Ishikawa (cell line): ENCODE measurements at regions not wholly inside any gene's neighbourhood (a gene's known extent, or its start where the extent isn't known, plus 50 kb on each side); places are given as distances from the start of the nearest gene placed in this dataset.

ENCODE experiments used
- CEBPB ChIP-seq: IDR thresholded peaks from 2 replicates; pipeline ENCODE4 v1.6.1; 2012
- CREB1 ChIP-seq: IDR thresholded peaks from 2 replicates; pipeline ENCODE4 v1.6.1; 2012; ENCODE audit warnings: low read depth
- EGR1 ChIP-seq: IDR thresholded peaks from 2 replicates; pipeline ENCODE4 v1.6.1; 2012
- EP300 ChIP-seq: IDR thresholded peaks from 2 replicates; pipeline ENCODE4 v1.6.1; 2012; ENCODE audit warnings: borderline replicate concordance
- FOXM1 ChIP-seq: IDR thresholded peaks from 2 replicates; pipeline ENCODE4 v1.6.1; 2012; ENCODE audit warnings: low read depth, borderline replicate concordance
- MAX ChIP-seq: IDR thresholded peaks from 2 replicates; pipeline ENCODE4 v1.6.1; 2012
- NFIC ChIP-seq: IDR thresholded peaks from 2 replicates; pipeline ENCODE4 v1.6.1; 2012
- RAD21 ChIP-seq: IDR thresholded peaks from 2 replicates; pipeline ENCODE4 v1.6.1; 2012; ENCODE audit warnings: low read depth
- TAF1 ChIP-seq: IDR thresholded peaks from 2 replicates; pipeline ENCODE4 v1.6.1; 2012; ENCODE audit warnings: low read depth, mild to moderate bottlenecking
- TCF12 ChIP-seq: IDR thresholded peaks from 2 replicates; pipeline ENCODE4 v1.6.1; 2012; ENCODE audit warnings: low read depth
- TEAD4 ChIP-seq: IDR thresholded peaks from 2 replicates; pipeline ENCODE4 v1.6.1; 2012
- USF1 ChIP-seq: IDR thresholded peaks from 2 replicates; pipeline ENCODE4 v1.6.1; 2012
- YY1 ChIP-seq: IDR thresholded peaks from 2 replicates; pipeline ENCODE4 v1.6.1; 2012; ENCODE audit warnings: low read depth
- ZBTB7A ChIP-seq: IDR thresholded peaks from 2 replicates; pipeline ENCODE4 v1.6.1; 2012; ENCODE audit warnings: low read depth
- TF ChIP-seq, protein P1 (sequence below): IDR thresholded peaks from 2 replicates; pipeline ENCODE4 v1.6.1; 2012; ENCODE audit warnings: low read depth, mild to moderate bottlenecking

DNA sequence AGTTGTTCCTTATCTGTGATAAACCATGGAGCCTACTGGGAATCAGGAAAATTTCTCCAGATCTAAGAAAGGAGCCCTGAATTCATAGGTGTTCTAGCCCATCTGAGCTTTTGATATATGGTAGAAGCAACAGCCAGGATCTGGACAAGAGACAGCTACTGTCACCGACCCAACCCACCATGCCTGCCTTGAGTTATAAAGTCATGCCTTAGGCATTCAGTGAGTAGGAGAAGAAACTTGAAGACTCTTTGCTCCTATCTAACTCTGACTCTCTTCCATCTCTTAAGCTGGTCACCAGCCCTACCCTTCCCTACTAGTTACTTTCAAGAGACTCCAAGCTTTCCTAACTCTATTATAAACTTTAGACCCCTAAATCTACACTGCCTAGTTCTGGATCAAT, 83.9 kb upstream of the FAM9B start:
- TF ChIP-seq CEBPB (no peak), RAD21 (no peak), USF1 (no peak), TCF12 (no peak), TEAD4 (no peak), TAF1 (no peak), EP300 (no peak), EGR1 (no peak), NFIC (no peak), FOXM1 (no peak), YY1 (no peak), MAX (no peak), ZBTB7A (no peak), CREB1 (no peak)
- TF ChIP-seq, protein P1, sequence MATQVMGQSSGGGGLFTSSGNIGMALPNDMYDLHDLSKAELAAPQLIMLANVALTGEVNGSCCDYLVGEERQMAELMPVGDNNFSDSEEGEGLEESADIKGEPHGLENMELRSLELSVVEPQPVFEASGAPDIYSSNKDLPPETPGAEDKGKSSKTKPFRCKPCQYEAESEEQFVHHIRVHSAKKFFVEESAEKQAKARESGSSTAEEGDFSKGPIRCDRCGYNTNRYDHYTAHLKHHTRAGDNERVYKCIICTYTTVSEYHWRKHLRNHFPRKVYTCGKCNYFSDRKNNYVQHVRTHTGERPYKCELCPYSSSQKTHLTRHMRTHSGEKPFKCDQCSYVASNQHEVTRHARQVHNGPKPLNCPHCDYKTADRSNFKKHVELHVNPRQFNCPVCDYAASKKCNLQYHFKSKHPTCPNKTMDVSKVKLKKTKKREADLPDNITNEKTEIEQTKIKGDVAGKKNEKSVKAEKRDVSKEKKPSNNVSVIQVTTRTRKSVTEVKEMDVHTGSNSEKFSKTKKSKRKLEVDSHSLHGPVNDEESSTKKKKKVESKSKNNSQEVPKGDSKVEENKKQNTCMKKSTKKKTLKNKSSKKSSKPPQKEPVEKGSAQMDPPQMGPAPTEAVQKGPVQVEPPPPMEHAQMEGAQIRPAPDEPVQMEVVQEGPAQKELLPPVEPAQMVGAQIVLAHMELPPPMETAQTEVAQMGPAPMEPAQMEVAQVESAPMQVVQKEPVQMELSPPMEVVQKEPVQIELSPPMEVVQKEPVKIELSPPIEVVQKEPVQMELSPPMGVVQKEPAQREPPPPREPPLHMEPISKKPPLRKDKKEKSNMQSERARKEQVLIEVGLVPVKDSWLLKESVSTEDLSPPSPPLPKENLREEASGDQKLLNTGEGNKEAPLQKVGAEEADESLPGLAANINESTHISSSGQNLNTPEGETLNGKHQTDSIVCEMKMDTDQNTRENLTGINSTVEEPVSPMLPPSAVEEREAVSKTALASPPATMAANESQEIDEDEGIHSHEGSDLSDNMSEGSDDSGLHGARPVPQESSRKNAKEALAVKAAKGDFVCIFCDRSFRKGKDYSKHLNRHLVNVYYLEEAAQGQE = no peak

DNA sequence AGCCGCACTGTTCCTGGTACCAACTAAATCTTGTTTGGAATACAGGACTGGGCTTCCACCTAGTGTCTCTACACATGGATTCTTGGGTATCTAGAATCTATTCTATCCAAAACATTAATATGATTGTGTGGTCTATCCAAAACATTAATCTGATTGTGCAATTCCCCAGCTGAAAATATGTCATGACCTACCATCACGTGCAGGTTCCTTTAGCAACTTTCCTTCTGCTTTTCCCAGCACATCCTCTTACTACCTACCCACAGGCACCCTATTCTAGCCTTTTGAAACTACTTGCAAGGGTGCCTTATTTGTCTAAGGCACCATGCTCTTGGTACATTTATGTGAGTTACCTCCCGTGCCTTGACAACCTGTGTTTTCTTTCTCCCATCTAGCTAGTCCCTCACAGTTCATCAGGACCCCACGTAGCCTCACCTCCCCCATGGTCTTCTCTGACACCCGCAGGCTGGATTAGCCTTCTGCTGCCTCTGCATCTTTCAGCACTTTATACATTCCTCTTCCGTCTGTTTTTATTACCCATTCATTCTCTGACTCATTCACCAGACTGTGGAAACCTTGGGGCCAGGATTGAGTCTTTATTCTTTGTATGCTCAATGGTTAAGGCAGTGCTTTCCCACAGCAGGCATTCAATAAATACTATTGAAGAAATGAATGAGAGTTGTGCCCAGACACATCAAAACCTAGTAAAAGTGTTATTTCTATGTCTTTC, 88.8 kb upstream of the FAM9B start:
- no peak for TF ChIP-seq USF1

- no peak for TF ChIP-seq RAD21
- no peak for TF ChIP-seq TAF1
- TF ChIP-seq ZBTB7A = no peak
- TF ChIP-seq EP300 = no peak
- TF ChIP-seq CEBPB = no peak
- TF ChIP-seq FOXM1 = no peak
- TF ChIP-seq, protein P1 = no peak
- no peak for TF ChIP-seq CREB1
- TF ChIP-seq USF1 = no peak
- no peak for TF ChIP-seq NFIC
- TF ChIP-seq YY1 = no peak
These were observed 94.1 kb upstream of the FAM9B start for GRCh38 chrX:9127986-9128385.

GRCh38 chrX:9130031-9130430, 96.1 kb upstream of the FAM9B start:
- TF ChIP-seq EP300 = no peak
- no peak for TF ChIP-seq TEAD4
- no peak for TF ChIP-seq USF1
- TF ChIP-seq CREB1 = no peak

GRCh38 chrX:9131066-9131465, 97.1 kb upstream of the FAM9B start:
- TF ChIP-seq ZBTB7A (no peak), TAF1 (no peak), MAX (no peak), YY1 (no peak), FOXM1 (no peak), CEBPB (no peak), EP300 (no peak), CREB1 (no peak), USF1 (no peak), NFIC (no peak), EGR1 (no peak), TCF12 (no peak), TEAD4 (no peak), RAD21 (no peak)
- TF ChIP-seq, protein P1 = no peak
